GM12891 (cell line): ENCODE measurements at regions not wholly inside any gene's neighbourhood (a gene's known extent, or its start where the extent isn't known, plus 50 kb on each side); places are given as distances from the start of the nearest gene placed in this dataset.

Experiments
- POLR2A ChIP-seq: IDR thresholded peaks from 2 replicates; pipeline ENCODE4 v1.6.1; 2011; ENCODE audit warnings: low read depth, low read length, control low read depth
- POLR2AphosphoS5 ChIP-seq: IDR thresholded peaks from 2 replicates; pipeline ENCODE4 v1.6.1; 2011; ENCODE audit warnings: low read depth, low read length, control low read depth
- POU2F2 ChIP-seq: IDR thresholded peaks from 2 replicates; pipeline ENCODE4 v1.6.1; 2011; ENCODE audit warnings: low read depth, mild to moderate bottlenecking, control low read depth, low read length, moderate library complexity
- SPI1 ChIP-seq: IDR thresholded peaks from 2 replicates; pipeline ENCODE4 v1.6.1; 2011; ENCODE audit warnings: low read depth, low read length, control low read depth
- TAF1 ChIP-seq: IDR thresholded peaks from 2 replicates; pipeline ENCODE4 v1.6.1; 2011; ENCODE audit warnings: low read depth, low read length, control low read depth

- no peak for TF ChIP-seq POLR2AphosphoS5
- TF ChIP-seq SPI1: no peak
- no peak for TF ChIP-seq POLR2A
- TF ChIP-seq TAF1: no peak
- TF ChIP-seq POU2F2: no peak
Measured at GRCh38 chr9:87213948-87214347, 266.6 kb upstream of the GAS1 start.
